ENCODE measurements at regions not wholly inside any gene's neighbourhood (a gene's known extent, or its start where the extent isn't known, plus 50 kb on each side); places are given as distances from the start of the nearest gene placed in this dataset.
"Not testable (repeated sequence)": the region's sequence is repeated elsewhere in the genome, so short reads cannot be mapped to it uniquely, and the experiment has no call there.

DNA sequence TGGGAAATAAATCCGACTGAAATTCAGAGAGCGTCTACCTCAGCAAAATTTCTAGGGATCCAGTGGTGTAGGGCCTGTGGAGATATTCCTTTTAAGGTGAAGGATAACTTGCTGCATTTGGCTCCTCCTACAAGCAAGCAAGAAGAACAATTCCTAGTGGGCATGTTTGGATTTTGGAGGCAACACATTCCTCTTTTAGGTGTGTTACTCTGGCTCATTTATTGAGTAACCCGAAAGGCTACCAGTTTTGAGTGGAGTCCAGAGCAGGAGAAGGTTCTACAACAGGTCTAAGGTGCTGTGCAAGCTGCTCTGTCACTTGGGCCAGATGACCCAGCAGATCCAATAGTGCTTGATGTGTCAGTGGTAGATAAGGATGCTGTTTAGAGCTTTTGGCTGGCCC is 862.4 kb upstream of the CDH9 start:
- Histone ChIP-seq H3K9me3 (ENCODE audit: control insufficient read depth in 2 of 2, insufficient read depth in 1 of 2, low read depth in 1 of 2, low read length in 1 of 2) (peaks cover 0 to 24% of the 10 kb centered on the region in 2 donors), H3K36me3 (ENCODE audit: control insufficient read depth in 3 of 3, insufficient read depth in 2 of 3, low read depth in 1 of 3, low read length in 3 of 3) (no peaks in the 10 kb centered on the region), H3K27me3 (ENCODE audit: control insufficient read depth in 3 of 3, insufficient read depth in 3 of 3, low read length in 3 of 3) (no peaks in the 10 kb centered on the region), H3K4me3 (ENCODE audit: low read depth in 1 of 3, low read length in 3 of 3) (no peak overlapping the region), H3K27ac (ENCODE audit: low read depth in 1 of 3, low read length in 2 of 3) (no peak overlapping the region), H3K4me1 (ENCODE audit: control insufficient read depth in 3 of 3, insufficient read depth in 2 of 3, low read depth in 1 of 3, low read length in 2 of 3) (no peaks in the 10 kb centered on the region)
- 69 to 87% (median 70%) methylated on average over 3 of the region's 3 CpGs for WGBS, 3 donors
- FAIRE-seq (no peak), DNase-seq (no peak)

GRCh38 chr5:27876071-27876470 is 837.7 kb upstream of the CDH9 start:
- Histone ChIP-seq H3K4me1 (ENCODE audit: control insufficient read depth in 3 of 3, insufficient read depth in 2 of 3, low read depth in 1 of 3, low read length in 2 of 3) (no peaks in the 10 kb centered on the region), H3K4me3 (ENCODE audit: low read depth in 1 of 3, low read length in 3 of 3) (no peak overlapping the region), H3K9me3 (ENCODE audit: control insufficient read depth in 2 of 2, insufficient read depth in 1 of 2, low read depth in 1 of 2, low read length in 1 of 2) (peaks cover 0 to 3% of the 10 kb centered on the region in 2 donors), H3K27me3 (ENCODE audit: control insufficient read depth in 3 of 3, insufficient read depth in 3 of 3, low read length in 3 of 3) (no peaks in the 10 kb centered on the region), H3K36me3 (ENCODE audit: control insufficient read depth in 3 of 3, insufficient read depth in 2 of 3, low read depth in 1 of 3, low read length in 3 of 3) (no peaks in the 10 kb centered on the region), H3K27ac (ENCODE audit: low read depth in 1 of 3, low read length in 2 of 3) (no peak overlapping the region)
- DNase-seq = no peak
- WGBS, 3 donors = 64 to 79% (median 69%) methylated on average over 1 of the region's 1 CpG
- FAIRE-seq = no peak

- Histone ChIP-seq H3K4me3 (ENCODE audit: low read depth in 1 of 3, low read length in 3 of 3) (no peak overlapping the region), H3K9me3 (ENCODE audit: control insufficient read depth in 2 of 2, insufficient read depth in 1 of 2, low read depth in 1 of 2, low read length in 1 of 2) (peaks cover 0 to 7% of the 10 kb centered on the region in 2 donors), H3K4me1 (ENCODE audit: control insufficient read depth in 3 of 3, insufficient read depth in 2 of 3, low read depth in 1 of 3, low read length in 2 of 3) (no peaks in the 10 kb centered on the region), H3K36me3 (ENCODE audit: control insufficient read depth in 3 of 3, insufficient read depth in 2 of 3, low read depth in 1 of 3, low read length in 3 of 3) (no peaks in the 10 kb centered on the region), H3K27ac (ENCODE audit: low read depth in 1 of 3, low read length in 2 of 3) (no peak overlapping the region), H3K27me3 (ENCODE audit: control insufficient read depth in 3 of 3, insufficient read depth in 3 of 3, low read length in 3 of 3) (no peaks in the 10 kb centered on the region)
- FAIRE-seq (no peak), DNase-seq (no peak)
Observed at GRCh38 chr5:27875148-27875547, 836.8 kb upstream of the CDH9 start.

DNA sequence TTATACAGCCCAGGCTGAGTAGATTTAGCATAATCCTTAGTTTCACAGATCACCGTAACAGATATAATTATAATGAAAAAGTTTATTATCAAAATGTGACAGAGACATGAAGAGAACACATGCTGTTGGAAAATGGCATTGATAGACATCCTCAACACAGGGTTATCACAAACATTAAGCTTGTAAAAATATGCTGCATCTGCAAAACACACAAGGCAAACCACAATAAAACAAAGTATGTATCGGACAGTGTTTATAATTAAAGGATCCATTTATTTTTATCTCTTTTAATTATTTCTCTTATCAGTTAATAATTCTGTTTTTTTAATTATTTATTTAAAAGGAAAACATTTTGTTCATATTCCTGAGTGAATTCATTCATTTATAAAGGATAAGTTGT is 829.9 kb upstream of the CDH9 start:
- Histone ChIP-seq H3K9me3 (ENCODE audit: control insufficient read depth in 2 of 2, insufficient read depth in 1 of 2, low read depth in 1 of 2, low read length in 1 of 2) (peaks cover 0 to 7% of the 10 kb centered on the region in 2 donors), H3K4me1 (ENCODE audit: control insufficient read depth in 3 of 3, insufficient read depth in 2 of 3, low read depth in 1 of 3, low read length in 2 of 3) (no peaks in the 10 kb centered on the region), H3K27me3 (ENCODE audit: control insufficient read depth in 3 of 3, insufficient read depth in 3 of 3, low read length in 3 of 3) (no peaks in the 10 kb centered on the region), H3K27ac (ENCODE audit: low read depth in 1 of 3, low read length in 2 of 3) (no peak overlapping the region), H3K36me3 (ENCODE audit: control insufficient read depth in 3 of 3, insufficient read depth in 2 of 3, low read depth in 1 of 3, low read length in 3 of 3) (no peaks in the 10 kb centered on the region), H3K4me3 (ENCODE audit: low read depth in 1 of 3, low read length in 3 of 3) (no peak overlapping the region)
- WGBS, 3 donors = 91 to 97% (median 93%) methylated on average over 2 of the region's 2 CpGs
- DNase-seq = no peak
- FAIRE-seq = peak; percentile 51

DNA sequence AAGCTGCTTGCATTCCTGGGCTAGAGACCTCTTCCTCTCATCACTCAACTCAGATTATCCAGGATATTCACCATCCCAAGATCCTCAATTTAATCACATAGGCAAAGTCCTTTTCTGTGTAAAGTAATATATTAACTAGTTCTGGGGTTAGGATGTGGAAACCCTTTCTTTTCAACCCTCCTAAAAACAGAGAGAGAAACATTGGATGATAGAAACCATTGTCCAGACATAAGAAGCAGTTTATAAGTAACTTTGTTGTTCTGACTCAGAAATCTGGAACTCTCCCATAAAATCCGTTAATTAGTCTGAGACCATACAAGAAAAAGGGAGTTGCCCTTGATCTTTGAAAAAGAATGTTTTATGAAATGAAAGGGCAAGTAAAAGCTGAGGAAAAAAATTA is 817.1 kb upstream of the CDH9 start:
- Histone ChIP-seq H3K4me3 (ENCODE audit: low read depth in 1 of 3, low read length in 3 of 3) (no peak overlapping the region), H3K27ac (ENCODE audit: low read depth in 1 of 3, low read length in 2 of 3) (no peak overlapping the region), H3K9me3 (ENCODE audit: control insufficient read depth in 2 of 2, insufficient read depth in 1 of 2, low read depth in 1 of 2, low read length in 1 of 2) (peaks cover 0 to 9% of the 10 kb centered on the region in 2 donors), H3K27me3 (ENCODE audit: control insufficient read depth in 3 of 3, insufficient read depth in 3 of 3, low read length in 3 of 3) (no peaks in the 10 kb centered on the region), H3K4me1 (ENCODE audit: control insufficient read depth in 3 of 3, insufficient read depth in 2 of 3, low read depth in 1 of 3, low read length in 2 of 3) (no peaks in the 10 kb centered on the region), H3K36me3 (ENCODE audit: control insufficient read depth in 3 of 3, insufficient read depth in 2 of 3, low read depth in 1 of 3, low read length in 3 of 3) (no peaks in the 10 kb centered on the region)
- no peak for FAIRE-seq
- no peak for DNase-seq
- 30 to 54% (median 53%) methylated on average over 1 of the region's 1 CpG for WGBS, 3 donors

GRCh38 chr5:27854243-27854852 is 816.0 kb upstream of the CDH9 start:
- Histone ChIP-seq H3K4me1 (ENCODE audit: control insufficient read depth in 3 of 3, insufficient read depth in 2 of 3, low read depth in 1 of 3, low read length in 2 of 3) (no peaks in the 10 kb centered on the region), H3K36me3 (ENCODE audit: control insufficient read depth in 3 of 3, insufficient read depth in 2 of 3, low read depth in 1 of 3, low read length in 3 of 3) (no peaks in the 10 kb centered on the region), H3K4me3 (ENCODE audit: low read depth in 1 of 3, low read length in 3 of 3) (no peak overlapping the region), H3K27me3 (ENCODE audit: control insufficient read depth in 3 of 3, insufficient read depth in 3 of 3, low read length in 3 of 3) (no peaks in the 10 kb centered on the region), H3K27ac (ENCODE audit: low read depth in 1 of 3, low read length in 2 of 3) (no peak overlapping the region), H3K9me3 (ENCODE audit: control insufficient read depth in 2 of 2, insufficient read depth in 1 of 2, low read depth in 1 of 2, low read length in 1 of 2) (peaks cover 0 to 4% of the 10 kb centered on the region in 2 donors)
- 54 to 79% (median 79%) methylated on average over 3 of the region's 3 CpGs for WGBS, 3 donors
- no peak for FAIRE-seq
- no peak for DNase-seq

- H3K36me3 ChIP-seq (ENCODE audit: control insufficient read depth in 3 of 3, insufficient read depth in 2 of 3, low read depth in 1 of 3, low read length in 3 of 3) = no peaks in the 10 kb centered on the region
- no peak for FAIRE-seq
Observed at GRCh38 chr5:27845248-27845647, 806.9 kb upstream of the CDH9 start.

DNA sequence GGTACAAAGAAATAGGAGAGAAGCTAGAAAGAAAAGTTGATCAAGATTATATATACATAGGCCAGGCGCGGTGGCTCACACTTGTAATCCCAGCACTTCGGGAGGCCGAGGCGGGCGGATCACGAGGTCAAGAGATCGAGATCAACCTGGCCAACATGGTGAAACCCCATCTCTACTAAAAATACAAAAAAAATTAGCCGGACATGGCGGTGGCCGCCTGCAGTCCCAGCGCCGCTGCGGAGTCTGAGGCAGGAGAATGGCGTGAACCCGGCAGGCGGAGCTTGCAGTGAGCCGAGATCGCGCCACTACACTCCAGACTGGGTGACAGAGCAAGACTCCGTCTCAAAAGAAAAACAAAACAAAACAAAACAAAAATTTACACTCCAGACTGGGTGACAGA is 798.3 kb upstream of the CDH9 start:
- H3K4me3 ChIP-seq (ENCODE audit: low read depth in 1 of 3, low read length in 3 of 3); H3K27ac ChIP-seq (ENCODE audit: low read depth in 1 of 3, low read length in 2 of 3); H3K36me3 ChIP-seq (ENCODE audit: control insufficient read depth in 3 of 3, insufficient read depth in 2 of 3, low read depth in 1 of 3, low read length in 3 of 3); H3K4me1 ChIP-seq (ENCODE audit: control insufficient read depth in 3 of 3, insufficient read depth in 2 of 3, low read depth in 1 of 3, low read length in 2 of 3); H3K27me3 ChIP-seq (ENCODE audit: control insufficient read depth in 3 of 3, insufficient read depth in 3 of 3, low read length in 3 of 3); H3K9me3 ChIP-seq (ENCODE audit: control insufficient read depth in 2 of 2, insufficient read depth in 1 of 2, low read depth in 1 of 2, low read length in 1 of 2); FAIRE-seq; DNase-seq: not testable (repeated sequence)
- 91 to 92% (median 92%) methylated on average over 21 of the region's 21 CpGs for WGBS, 3 donors

More at GRCh38 chr5:27845248-27845647, 806.9 kb upstream of the CDH9 start:
- Histone ChIP-seq H3K27me3 (ENCODE audit: control insufficient read depth in 3 of 3, insufficient read depth in 3 of 3, low read length in 3 of 3) (no peaks in the 10 kb centered on the region), H3K4me1 (ENCODE audit: control insufficient read depth in 3 of 3, insufficient read depth in 2 of 3, low read depth in 1 of 3, low read length in 2 of 3) (no peaks in the 10 kb centered on the region), H3K9me3 (ENCODE audit: control insufficient read depth in 2 of 2, insufficient read depth in 1 of 2, low read depth in 1 of 2, low read length in 1 of 2) (peaks cover 0 to 8% of the 10 kb centered on the region in 2 donors), H3K27ac (ENCODE audit: low read depth in 1 of 3, low read length in 2 of 3) (no peak overlapping the region), H3K4me3 (ENCODE audit: low read depth in 1 of 3, low read length in 3 of 3) (no peak overlapping the region)
- DNase-seq = no peak
- 71 to 83% (median 76%) methylated on average over 3 of the region's 3 CpGs for WGBS, 3 donors

GRCh38 chr5:27832886-27833285 is 794.5 kb upstream of the CDH9 start:
- DNase-seq (no peak), FAIRE-seq (no peak)
- no peak overlapping the region for H3K4me3 ChIP-seq (ENCODE audit: low read depth in 1 of 3, low read length in 3 of 3)
- no peaks in the 10 kb centered on the region for H3K4me1 ChIP-seq (ENCODE audit: control insufficient read depth in 3 of 3, insufficient read depth in 2 of 3, low read depth in 1 of 3, low read length in 2 of 3)
- 80 to 97% (median 95%) methylated on average over 1 of the region's 1 CpG for WGBS, 3 donors
- H3K9me3 ChIP-seq (ENCODE audit: control insufficient read depth in 2 of 2, insufficient read depth in 1 of 2, low read depth in 1 of 2, low read length in 1 of 2) = no peaks in the 10 kb centered on the region
- H3K27ac ChIP-seq (ENCODE audit: low read depth in 1 of 3, low read length in 2 of 3) = no peak overlapping the region
- H3K27me3 ChIP-seq (ENCODE audit: control insufficient read depth in 3 of 3, insufficient read depth in 3 of 3, low read length in 3 of 3) = no peaks in the 10 kb centered on the region
- no peaks in the 10 kb centered on the region for H3K36me3 ChIP-seq (ENCODE audit: control insufficient read depth in 3 of 3, insufficient read depth in 2 of 3, low read depth in 1 of 3, low read length in 3 of 3)

Data from small intestine (tissue), 7 donors.